ENCODE measurements at regions not wholly inside any gene's neighbourhood (a gene's known extent, or its start where the extent isn't known, plus 50 kb on each side); places are given as distances from the start of the nearest gene placed in this dataset.
"Not testable (repeated sequence)": the region's sequence is repeated elsewhere in the genome, so short reads cannot be mapped to it uniquely, and the experiment has no call there.

DNA sequence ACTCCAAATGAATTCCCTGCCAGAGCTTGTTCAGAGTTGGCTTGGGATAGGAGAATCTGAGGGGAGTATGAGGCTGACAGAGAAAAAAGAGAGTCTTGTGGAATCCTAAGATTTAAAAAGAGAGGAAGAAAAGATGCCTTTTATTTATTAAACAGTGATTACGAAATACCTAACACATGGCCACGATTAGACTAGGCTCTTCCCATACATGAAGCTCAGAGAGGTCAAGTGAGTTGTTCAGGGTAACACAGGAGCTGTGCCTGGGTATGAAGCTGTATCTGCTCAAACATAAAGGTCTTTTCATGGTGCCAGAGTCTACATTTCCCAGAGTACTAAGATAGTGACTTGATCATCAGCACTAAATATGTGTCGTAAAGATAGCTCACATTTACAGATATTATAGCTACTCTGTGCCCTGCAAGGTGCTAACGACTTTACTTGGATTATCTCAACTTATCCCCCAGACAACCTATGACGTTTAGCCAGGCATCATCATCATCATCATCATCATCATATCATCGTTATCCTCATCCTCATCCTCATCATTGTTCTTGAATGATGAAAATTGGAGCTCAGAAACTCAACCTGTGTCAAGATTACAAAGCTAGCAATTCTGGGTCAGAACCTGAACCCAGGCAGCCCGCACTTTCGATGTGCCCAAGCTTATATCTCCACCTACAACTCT, 500.8 kb downstream of the NPIPA7 start:
- no peak for DNase-seq (ENCODE audit: low read depth)

DNA sequence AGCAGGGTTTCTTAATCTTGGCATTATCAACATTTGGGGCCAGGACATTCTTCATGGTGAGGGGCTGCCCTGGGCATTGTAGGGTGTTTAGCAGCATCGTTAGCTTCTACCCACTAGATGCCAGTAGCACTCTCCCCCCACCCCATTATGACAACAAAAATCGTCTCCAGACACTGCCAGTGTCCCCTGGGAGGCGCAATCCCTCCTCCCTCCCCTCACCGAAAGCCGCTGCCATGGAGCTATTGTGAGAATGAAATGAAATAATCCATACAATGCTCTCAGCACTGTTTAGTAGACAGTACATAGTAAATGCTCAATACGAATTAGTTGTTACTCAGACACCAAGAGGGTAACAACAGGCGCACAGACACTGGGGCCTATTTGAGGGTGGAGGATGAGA, 502.9 kb downstream of the NPIPA7 start:
- no peak for DNase-seq (ENCODE audit: low read depth)

DNA sequence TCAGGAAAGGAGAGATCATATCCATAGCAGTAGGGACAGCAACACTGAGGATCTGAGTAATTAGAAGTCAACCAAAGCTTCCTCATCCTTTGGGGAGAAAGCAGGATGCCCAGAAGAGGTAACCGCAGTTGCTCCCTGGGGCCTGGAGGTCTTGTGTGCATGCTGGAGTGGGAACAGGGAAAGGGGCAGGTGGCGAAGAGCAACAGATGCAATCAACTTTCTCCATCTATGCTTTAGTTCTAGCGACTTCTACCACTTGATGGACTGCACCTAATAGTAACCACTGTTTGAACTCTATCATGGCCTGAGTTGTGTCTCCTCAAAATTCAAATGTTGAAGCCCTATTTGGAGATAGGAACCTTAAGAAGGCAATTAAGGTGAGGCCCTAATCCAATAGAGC, 503.8 kb downstream of the NPIPA7 start:
- DNase-seq (ENCODE audit: low read depth): no peak

DNA sequence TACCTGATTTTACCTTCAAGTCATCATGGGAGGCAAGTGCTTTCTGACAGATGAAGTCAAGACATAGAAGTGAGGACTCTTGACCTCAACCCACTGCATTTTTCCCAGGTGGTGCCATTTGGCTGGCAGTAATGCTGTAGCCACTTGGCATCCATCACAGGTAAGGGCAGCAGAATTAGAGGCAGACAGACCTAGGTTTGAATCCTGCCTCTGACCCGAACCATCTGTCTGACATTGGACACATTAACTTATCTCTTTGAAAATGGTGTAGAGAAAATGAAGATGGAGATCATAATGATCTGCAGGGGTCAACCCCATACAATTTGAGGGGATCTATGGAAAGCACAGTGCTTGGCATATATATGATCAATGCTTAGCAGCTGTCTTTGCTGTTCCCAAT, 505.5 kb downstream of the NPIPA7 start:
- no peak for DNase-seq (ENCODE audit: low read depth)

DNA sequence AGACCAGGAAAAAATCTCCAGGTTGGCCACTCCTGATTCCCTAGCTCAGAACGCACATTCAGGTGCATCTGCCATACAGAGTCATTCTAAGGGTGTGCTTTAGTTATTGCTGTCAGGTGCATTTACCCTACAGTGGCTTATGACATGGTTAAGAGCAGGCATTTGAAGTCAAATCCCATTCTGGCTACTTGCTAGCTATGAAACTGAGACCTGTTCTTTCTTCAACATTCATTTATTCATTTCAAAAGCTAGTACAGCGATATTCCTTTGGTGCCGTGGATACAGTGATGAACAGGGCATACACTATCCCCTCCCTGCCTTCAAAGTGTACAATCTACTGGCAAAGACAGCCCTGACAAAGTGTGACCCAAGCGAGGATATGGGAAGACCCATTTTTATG, 508.3 kb downstream of the NPIPA7 start:
- no peak for DNase-seq (ENCODE audit: low read depth)

DNA sequence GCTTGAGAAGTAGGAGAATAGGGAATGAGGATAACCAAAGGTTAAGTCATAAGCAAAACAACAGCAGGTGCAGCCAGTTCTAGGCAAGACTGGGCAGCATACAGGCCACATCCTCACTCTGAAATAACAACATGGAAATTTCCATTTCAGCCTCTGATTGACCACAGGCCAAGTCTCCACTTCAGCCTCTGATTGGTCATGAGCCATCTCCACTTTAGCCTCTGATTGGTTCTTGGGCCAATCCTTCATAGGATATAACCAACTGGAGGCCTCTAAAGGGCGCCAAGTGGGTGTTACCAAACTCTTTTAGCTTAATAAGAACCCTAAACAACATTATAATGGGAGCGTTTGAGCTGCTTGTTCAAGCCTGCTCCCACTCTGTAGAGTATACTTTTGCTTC, 512.0 kb downstream of the NPIPA7 start:
- DNase-seq (ENCODE audit: low read depth): no peak

DNA sequence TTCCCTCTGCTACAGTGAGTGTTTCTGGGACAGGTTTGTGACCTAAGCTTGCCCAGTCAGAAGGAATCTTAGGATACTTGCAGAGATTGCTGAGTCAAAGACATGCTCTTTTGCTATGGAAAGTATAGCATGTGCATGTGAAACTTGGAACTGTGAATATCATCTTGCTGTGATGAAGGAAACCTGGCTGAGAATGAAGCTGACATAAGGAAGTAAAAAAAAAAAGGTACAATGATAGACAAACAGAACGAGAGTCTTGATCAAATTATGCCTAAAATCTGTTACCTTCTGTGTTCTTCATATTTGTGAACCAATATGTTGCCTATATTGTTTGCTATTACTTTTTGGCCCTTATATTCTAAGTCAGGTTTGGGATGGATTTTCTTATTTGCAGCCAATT, 525.7 kb downstream of the NPIPA7 start:
- DNase-seq (ENCODE audit: low read depth): no peak

DNA sequence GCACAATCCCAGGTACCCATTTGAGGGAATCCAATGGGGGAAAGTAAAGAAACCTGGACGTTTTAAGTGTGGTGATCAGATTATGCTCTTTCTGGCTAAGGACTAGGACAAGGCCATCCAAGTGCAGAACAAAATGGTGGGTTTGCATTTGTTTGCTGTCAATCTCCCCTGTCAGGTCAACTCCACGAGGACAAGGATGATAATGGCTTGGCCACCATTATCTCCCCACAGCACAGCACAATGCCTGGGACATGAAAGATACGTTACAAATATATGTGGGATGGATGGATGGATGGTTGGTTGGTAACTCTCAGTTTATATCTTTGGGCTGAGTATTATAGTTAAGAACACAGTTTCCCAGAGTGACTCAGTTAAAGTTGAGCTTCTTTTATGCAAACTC, 526.9 kb downstream of the NPIPA7 start:
- no peak for DNase-seq (ENCODE audit: low read depth)

DNA sequence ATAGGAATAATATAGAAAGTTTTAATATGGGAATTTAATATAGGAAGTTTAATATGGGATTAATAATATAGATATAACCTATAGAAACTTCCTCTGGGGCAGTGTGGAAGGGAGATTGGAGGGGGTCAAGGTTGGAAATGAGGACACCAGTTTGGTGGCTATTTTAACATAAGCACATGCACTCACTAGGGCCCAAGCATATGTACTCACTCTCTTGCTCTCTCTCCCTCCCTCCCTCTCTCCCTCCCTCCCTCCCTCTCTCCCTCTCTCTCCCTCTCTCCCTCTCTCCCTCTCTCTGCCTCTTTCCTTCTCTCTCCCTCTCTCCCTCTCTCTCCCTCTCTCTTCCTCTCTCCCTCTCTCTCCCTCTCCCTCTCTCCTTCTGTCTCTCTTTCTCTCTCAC, 528.1 kb downstream of the NPIPA7 start:
- no peak for DNase-seq (ENCODE audit: low read depth)

DNA sequence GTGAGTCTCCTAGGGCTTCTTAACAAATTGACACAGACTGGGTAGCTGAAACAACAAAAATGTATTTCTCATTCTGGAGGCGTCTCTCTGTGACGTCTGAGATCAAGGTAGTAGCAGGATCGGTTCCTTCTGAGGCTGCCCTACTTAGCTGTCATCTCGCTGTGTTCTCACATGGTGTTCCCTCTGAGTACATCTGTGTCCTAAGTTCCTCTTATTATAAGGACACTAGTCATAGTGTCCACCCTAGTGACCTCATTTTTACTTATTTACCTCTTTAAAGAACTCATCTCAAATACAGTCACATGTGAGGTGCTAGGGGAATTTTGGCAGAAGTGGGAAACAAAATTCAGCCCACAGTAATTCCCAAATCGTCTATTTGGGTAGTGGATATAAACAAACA, 529.1 kb downstream of the NPIPA7 start:
- DNase-seq (ENCODE audit: low read depth): no peak

DNA sequence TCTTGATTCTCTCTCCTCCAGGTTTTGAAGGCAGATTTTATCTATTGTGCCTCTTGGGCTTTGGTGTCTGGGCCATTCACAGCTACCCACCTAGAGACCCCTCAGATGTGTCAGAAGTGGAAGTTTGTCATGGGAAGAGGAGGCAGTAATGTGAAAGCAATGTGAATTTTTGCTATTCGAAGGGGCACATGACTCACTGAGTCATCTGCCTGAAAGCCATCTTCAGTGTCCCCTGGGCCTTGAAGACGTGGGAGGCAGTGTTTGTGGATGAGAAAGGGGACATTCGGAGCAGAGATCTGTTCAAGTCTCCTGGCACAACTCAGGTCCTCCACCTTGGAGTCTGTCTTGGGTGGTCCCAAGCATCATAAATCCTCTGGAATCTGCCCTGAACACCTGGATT, 530.2 kb downstream of the NPIPA7 start:
- no peak for DNase-seq (ENCODE audit: low read depth)

DNA sequence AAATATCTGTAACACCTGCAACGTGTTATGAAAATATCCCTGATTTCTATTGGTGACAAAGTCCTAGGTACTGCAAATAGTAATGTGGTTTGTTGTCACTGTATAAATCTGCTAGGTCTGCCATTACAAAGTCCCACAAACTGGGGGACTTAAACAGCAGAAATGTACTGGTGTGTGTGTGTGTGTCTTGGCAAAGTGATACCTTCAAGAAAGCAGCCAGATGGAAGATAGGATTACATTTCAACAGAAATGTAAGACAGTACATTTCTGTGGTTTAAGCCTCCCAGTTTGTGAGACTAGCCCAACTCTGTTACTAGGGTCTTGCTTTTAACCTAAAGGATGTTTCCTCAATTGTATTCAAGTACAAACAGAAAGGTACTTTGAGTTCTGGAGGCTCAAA, 531.7 kb downstream of the NPIPA7 start:
- DNase-seq (ENCODE audit: low read depth): no peak

DNA sequence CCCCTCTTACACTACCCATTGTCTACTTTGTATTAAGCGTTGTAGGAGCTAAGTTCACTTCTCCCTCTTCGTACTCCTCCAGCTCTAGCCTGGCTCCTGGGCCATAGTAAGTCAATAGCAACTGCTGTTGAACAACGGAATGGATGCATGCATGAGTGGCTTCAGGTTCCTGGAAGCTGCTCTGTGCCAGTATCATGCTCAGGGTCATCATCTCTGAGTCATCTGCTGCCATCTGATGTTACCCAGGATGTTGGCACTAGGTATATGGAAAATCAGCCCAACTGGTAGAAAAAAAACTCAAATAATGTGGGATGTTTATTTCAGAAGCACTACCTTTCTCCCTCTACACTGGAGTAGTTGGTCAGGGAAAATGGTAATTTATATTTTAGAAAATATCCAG, 536.8 kb downstream of the NPIPA7 start:
- no peak for DNase-seq (ENCODE audit: low read depth)

DNA sequence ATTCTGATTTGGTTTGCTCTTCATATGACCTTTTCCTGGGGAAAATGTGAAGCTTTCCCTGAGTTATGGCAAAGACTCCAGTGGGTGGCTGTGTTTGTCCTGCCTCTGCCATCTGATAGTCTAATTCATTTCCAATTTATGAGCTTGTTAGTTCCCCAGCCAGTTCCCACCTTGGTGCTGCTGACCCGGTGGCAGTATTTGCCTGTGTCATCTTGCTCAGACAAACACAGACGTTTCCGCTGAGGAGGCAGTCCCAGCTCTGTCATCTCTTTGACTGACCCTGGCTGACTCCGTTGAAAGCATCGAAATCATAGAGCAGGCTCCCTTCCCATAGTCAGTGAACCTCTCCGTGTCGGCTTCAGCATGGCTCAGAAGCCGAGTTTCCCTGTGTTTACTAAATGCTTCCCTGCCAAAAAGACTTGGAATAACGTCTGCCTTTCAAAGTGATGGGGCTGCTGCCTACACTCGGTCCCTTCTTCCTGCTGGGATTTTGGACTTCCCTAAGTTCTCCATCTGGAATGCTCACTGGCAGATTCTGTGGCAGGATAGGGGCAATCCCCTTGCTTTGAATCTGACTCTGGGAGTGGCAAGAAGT, 538.3 kb downstream of the NPIPA7 start:
- DNase-seq (ENCODE audit: low read depth): no peak

DNA sequence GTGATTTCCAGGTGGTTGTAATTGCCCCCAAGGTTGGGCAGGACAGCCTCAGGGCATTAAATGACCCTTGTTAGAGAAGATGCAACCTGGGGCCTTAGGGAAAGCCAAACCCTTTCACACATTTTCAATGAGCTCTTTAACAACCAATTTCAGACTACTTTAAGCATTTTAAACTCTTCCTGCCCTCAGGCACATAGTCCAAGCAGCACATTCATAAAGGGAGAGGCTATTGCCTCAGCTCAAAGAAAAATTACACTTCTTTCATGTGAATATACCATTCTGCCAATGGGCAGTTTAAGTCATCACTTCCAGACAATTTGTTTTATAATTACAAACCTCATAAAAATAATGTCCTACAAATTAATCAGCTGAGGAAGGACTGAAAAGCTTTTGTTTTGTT, 544.5 kb downstream of the NPIPA7 start:
- no peak for DNase-seq (ENCODE audit: low read depth)

DNA sequence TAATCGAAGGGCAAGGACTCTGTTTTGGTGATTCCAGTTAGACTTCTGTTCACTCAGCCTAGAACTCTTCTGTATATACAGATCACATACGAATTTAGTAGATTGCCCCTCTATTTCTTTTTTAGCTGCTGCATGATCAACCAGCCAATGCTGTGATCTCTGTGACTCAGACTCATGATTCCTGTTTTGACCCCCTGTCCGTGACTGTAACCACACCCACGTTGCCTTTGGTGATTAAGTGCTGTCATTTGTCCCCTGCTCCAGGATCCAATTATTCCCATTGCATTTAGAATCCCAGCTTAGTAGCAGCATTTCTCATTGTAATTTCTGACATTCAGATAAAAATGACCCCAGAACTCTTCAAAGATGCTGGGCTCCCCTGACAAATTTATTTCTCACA, 545.7 kb downstream of the NPIPA7 start:
- no peak for DNase-seq (ENCODE audit: low read depth)

DNA sequence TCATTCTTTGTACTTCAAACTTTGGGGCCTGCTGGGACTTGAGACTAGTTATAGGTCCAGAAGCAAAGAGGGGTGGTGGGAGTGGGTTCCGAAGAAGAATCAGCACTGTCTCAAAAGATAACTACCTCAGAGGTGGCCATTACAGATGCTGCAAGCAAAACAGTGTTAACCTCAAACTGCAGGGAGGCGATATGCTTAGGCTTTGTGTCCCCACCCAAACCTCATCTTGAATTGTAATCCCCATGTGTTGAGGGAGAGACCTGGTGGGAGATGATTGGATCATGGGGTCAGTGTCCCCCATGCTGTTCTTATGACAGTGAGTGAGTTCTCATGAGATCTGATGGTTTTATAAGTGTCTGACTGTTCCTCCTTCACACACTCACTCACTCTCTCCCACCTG, 545.3 kb downstream of the XYLT1 start:
- DNase-seq (ENCODE audit: low read depth): no peak

DNA sequence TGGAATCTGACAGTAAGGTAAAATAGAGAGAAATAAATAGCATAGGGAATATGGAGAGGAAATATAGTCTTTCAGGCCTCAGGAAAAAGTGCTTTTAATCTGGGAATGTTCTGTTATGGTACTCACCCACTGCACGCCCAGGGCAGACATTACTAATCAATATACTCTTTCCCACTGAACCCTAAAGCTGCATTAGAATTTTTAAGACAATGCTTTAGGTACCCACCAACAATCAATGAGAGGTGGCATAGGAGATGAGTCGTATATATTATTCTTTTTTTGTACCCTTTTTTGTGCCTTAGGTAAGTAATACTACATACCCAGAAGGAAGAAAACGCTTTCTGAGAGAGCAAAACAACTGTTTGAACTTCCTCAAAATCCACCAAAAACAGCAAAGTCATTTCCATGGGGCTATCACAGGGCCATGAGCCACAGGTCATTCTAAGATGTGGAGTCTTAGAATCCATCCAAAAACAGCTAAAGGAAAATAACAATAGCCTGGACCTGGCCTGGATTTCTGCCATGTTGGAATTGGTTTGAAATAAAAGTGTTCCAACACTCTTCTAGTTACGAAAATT, 542.1 kb downstream of the XYLT1 start:
- no peak for DNase-seq (ENCODE audit: low read depth)

DNA sequence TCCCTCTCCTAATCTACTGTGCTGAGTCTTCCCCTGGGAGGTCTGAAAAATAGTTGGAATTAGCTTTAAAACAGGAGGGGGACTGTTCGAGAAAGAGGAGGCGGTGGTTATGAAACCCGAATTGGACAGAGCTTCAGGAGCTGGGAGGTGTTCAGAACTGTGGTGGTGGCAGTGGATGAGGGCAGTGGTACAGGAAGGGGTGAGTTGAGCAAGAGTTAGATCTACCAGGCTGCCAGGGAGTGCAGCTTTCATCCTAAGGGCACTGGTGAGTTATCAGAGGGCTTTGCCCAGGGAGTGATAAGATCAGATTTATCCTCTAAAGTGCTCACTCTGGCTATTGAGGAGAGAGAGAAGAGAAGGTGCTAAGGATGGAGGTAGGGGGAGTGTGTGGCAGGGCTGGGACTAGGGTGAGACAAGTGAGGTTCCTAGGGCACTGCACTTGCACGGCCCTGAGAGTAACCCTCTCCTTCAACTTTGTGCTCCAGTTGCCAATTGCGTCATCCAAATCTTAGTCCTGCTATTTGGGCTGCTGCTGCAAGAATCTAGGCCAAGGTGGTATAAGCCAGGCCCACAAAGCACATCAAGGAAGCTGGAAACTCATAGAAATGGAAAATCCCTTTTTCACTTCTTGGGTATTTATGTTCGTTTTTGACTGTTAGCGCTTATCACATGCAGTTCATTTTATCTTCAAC, 540.3 kb downstream of the XYLT1 start:
- DNase-seq (ENCODE audit: low read depth): no peak

DNA sequence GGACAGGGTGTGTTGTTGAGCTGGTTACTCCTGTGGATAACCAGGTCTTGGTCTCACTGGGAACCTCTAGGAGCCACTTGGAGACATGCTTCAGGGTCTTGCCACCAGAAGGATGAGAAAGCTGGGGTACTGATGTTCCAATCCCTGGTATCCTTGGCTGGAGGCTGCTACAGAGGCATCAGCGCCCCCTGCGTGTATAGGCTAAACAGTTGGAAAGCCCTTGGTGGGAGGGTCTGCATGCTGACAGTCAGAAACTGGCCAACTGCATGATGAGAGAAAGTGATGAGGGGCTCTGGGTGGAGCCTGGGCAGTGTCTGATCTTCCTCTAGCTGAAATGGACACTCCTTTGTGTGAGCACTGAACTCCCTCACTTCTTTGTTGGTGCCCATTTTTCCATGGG, 536.9 kb downstream of the XYLT1 start:
- no peak for DNase-seq (ENCODE audit: low read depth)

DNA sequence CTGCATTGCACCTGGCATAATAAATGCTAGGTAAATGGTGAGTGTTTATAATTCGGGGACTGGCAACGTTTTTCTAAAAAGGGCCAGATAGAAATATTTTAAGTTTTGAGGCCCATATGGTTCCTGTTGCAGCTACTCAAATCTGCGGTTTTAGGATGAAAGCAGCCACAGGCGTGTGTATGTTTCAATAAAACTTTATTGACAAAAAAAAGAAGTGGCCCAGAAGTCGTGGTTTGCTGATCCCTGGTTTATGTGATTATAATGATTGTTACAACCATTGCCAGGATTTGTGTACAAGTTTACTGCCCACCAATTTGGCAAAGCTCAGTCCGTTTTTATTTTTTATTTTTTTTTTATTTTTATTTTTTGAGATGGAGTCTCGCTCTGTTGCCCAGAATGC, 536.1 kb downstream of the XYLT1 start:
- no peak for DNase-seq (ENCODE audit: low read depth)

DNA sequence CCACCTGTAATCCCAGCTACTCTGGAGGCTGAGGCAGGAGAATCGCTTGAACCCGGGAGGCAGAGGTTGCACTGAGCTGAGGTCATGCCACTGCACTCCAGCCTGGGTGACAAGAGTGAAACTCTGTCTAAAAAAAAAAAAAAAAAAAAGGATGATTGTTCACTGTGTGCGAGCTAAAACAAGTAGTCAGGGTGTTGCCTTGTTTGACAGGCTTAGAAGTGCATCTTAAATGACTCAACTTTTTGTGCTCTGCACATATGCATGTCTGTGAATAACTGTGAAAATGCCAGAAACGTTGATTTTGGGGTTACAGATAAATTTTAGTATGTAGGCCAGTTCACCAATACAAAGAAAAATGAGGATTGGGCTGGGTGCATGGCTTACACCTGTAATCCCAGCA, 534.9 kb downstream of the XYLT1 start:
- DNase-seq (ENCODE audit: low read depth): not testable (repeated sequence)

DNA sequence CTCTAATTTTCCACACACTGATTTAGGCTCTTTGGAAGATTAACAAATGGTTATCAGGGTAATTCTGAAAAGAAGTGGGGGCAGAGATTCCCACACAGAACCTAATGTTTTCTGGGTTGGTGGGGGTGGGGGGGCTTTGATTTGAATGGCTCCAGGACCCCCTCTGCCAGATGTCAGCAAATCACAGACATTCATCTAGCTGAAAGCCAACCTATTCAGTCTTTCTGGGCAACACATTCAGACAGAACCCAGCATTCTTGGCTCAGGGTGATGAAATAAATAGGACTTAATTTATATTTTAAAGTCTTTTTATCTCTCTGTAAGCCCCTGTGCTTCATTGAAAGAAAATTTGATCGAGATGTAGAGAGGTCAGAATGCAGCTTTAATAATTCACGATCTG, 533.2 kb downstream of the XYLT1 start:
- DNase-seq (ENCODE audit: low read depth): no peak
